MM.1S (cell line): ENCODE measurements at regions not wholly inside any gene's neighbourhood (a gene's known extent, or its start where the extent isn't known, plus 50 kb on each side); places are given as distances from the start of the nearest gene placed in this dataset.

Source experiments
- EZH2 ChIP-seq: fragments of 300-600 bp; sonication (generic); optimal IDR thresholded peaks from 2 replicates; pipeline ENCODE3; 2017; ENCODE audit warnings: low read depth, mild to moderate bottlenecking, antibody characterized with exemption, low read length, mixed read lengths
- EZH2phosphoT487 ChIP-seq: fragments of 300-600 bp; sonication (generic); IDR thresholded peaks from 2 replicates; pipeline ENCODE4 v1.6.1; 2018; ENCODE audit warnings: antibody characterized with exemption, low read length

- TF ChIP-seq EZH2 (no peak), EZH2phosphoT487 (no peak)
These were observed 362.0 kb upstream of the TMCO5A start for GRCh38 chr15:37572401-37572800.
